T47D (cell line): ENCODE measurements at regions not wholly inside any gene's neighbourhood (a gene's known extent, or its start where the extent isn't known, plus 50 kb on each side); places are given as distances from the start of the nearest gene placed in this dataset.

ENCODE experiments used
- DNase-seq, 2 experiments: peaks; one replicate each; pipeline versions ENCODE4 v3.0.0 to v3.0.0-alpha.2; 2011 to 2012; ENCODE audit warnings: low read depth in 1 of 2, low spot score in 1 of 2
- JUND ChIP-seq: IDR thresholded peaks from 2 replicates; pipeline ENCODE4 v1.6.1; 2012; ENCODE audit warnings: low read depth
- in situ Hi-C: cut with HindIII; loops from 2 replicates; pipeline ENCODE4 v1.10.0; 2016; ENCODE audit warnings: low sequenced_read_pairs, low pct_unique_long_range_greater_than_20kb

- in situ Hi-C loops, result no loop called here
Measured at GRCh38 chr5:173483160-173483559, 133.3 kb downstream of the BOD1 start.

DNA sequence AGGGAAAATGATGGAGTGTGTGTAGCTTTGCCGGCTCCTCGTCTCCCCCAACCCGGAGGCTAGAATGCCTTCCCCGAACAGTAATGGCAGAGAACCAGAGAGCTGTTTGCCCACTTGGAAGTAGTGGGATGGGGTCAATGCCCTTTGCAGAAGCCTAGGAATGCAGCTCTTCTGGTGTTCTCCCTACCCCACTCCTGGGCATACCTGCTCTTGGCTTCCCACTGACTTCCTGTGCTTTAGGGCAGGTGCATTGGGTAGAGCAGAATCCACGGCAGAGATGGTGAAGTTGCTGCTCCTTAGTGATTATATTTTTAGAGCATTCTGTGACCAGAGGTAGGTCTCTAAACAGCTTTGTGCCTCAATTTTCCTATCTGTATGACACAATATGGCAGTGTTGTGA is 134.6 kb downstream of the BOD1 start:
- no peak for TF ChIP-seq JUND
- DNase-seq, result peak in 1 of 2 experiments; percentile 96
- in situ Hi-C loops, result no loop called here

More at GRCh38 chr5:173483160-173483559, 133.3 kb downstream of the BOD1 start:
- no peak for DNase-seq
- no peak for TF ChIP-seq JUND

GRCh38 chr5:173480896-173481295 is 135.6 kb downstream of the BOD1 start:
- TF ChIP-seq JUND, result peak; percentile 45; the same call in 1 of the 2 replicates
- in situ Hi-C loops, result no loop called here
- peak in 1 of 2 experiments; percentile 97 for DNase-seq

GRCh38 chr5:173479711-173480110 is 136.7 kb downstream of the BOD1 start:
- in situ Hi-C loops, result no loop called here
- DNase-seq, result no peak
- no peak for TF ChIP-seq JUND

DNA sequence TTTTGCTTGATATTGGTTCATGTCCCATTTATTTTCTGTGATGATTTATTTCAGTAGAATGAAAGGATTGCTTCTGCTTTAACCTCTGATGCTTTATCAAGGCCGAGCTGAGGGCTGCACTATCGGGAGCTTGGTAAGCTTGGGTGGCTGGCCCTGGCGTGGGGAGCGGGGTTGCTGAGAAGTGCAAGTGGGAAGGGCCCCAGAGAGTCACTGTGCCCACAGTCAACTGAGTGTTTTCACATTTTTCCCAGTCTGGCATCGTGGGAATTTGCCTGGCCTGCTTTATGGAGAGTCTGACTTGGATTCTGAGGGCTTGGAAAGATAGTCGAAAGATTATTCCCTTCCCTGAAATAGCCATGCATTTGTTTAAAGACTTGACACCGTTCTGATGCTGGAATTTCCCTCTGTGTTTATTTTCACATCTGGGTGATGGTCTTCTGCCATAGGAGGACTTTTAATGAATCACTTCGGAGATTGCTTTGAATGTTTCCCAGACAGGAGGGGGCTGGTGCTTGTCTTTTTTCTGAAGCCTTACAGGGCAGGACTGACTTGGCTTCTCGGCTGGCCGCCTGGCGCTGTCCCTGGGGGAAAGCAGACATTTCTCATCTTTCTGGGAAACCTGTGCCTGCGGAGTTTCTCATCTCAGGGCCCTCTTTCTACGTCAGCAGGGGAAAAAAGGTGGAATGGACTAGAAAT is 139.0 kb downstream of the BOD1 start:
- DNase-seq, result no peak
- TF ChIP-seq JUND, result no peak
- in situ Hi-C loops, result no loop called here

DNA sequence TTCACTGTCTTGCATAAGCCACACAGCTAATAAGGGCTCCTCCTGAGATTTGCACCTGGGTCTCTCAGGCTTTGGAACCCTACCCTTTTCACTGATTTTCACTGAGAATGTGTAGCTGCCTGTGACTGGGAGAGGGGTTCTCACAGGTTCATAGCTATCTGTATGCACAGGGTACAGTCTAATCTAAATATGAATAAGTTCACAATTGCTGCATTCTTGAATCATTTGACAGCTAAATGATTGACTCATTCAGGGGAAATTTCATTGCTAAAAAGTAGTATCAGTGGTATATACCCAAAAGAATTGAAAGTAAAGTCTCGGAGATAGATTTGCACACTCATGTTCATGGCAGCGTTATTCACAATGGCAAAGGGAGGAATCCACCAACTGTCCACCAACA is 140.7 kb downstream of the BOD1 start:
- TF ChIP-seq JUND, result no peak
- in situ Hi-C loops, result no loop called here
- no peak for DNase-seq

DNA sequence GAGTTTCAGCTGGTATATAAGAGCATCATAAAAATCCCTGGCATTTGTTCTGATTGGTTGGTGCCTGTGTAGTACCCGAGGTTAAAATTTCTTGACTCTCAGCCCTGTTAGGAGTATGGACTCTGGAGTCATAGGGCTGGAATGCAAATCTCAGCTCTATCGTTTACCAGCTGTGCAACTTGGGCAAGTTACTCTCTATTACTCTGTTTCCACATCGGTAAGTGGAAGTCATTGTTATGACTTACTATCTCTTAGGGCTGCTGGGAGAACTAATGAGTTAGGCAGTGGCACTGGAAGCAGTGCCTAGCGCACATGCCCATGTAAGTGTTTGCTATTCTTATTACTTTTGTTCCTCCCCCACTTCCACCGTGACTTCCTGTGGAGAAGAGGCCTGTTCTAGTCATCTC is 141.6 kb downstream of the BOD1 start:
- peak in 1 of 2 experiments; percentile 71 for DNase-seq
- in situ Hi-C loops, result no loop called here
- TF ChIP-seq JUND, result no peak

DNA sequence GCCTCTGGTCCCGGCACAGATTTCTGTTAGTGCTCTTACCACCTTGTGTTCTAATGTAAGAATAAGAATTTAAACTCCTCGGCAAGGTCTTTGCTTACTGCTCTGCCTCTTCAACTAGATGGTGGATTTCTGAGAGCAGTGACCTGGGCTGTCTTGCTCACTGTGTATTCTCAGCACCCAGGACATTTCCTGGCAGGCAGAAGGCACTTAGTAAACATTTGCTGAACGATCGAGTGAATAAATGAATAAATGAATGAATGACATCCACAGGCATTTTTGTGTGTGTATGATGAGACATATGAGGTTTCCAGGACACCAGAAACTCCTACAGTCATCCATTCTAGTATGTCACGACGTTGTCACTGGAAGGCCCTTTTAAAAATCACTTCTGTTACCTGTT is 143.2 kb downstream of the BOD1 start:
- no peak for TF ChIP-seq JUND
- in situ Hi-C loops, result no loop called here
- peak in 1 of 2 experiments; percentile 94 for DNase-seq

- peak; percentile 89; the same call in 1 of the 2 replicates for TF ChIP-seq JUND
- DNase-seq, result peak in 1 of 2 experiments; percentile 99
- in situ Hi-C loops, result no loop called here
Measured at GRCh38 chr5:173472784-173473278, 143.6 kb downstream of the BOD1 start.

DNA sequence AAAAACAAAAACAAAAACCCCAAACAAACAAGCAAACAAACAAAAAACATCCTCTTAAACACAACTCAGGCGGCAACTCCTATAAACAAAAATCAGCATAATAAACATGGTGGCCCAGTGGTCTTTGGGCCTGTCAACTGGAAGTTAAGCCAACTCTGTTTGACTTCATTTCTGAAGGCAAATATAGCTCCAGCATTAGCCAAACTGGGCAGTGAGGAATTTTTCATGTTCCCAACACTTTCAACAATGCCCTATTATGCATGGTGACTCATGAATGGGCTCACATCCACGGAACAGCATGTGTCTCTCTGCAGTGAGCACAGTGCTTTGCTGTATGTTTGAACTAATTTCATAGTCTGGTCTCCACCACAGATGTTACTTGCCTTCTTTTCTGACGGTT is 143.9 kb upstream of the STC2 start:
- peak in 1 of 2 experiments; percentile 98 for DNase-seq
- in situ Hi-C loops, result no loop called here
- TF ChIP-seq JUND, result no peak

GRCh38 chr5:173468821-173469251 is 140.6 kb upstream of the STC2 start:
- no peak for TF ChIP-seq JUND
- in situ Hi-C loops, result no loop called here
- DNase-seq, result no peak

DNA sequence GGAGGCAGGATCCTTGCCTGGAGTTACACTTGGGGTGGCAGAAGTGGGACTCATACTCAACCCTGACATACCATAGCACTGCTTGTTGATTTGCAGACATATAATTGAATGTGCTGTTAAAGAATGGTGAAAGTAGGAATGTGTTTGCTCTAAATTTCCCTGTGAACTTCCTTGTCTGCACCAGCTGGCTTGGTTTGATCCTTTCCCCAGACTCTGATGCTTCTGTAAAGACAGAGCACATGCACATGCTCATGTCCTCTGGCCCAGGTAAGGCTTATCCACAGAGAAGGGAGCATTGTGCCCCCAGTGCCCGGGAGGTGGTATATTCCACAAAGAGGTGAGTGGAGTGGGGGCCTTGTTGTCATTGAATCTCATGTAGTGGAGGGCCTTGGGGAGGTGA is 138.0 kb upstream of the STC2 start:
- TF ChIP-seq JUND, result no peak
- in situ Hi-C loops, result no loop called here
- no peak for DNase-seq

DNA sequence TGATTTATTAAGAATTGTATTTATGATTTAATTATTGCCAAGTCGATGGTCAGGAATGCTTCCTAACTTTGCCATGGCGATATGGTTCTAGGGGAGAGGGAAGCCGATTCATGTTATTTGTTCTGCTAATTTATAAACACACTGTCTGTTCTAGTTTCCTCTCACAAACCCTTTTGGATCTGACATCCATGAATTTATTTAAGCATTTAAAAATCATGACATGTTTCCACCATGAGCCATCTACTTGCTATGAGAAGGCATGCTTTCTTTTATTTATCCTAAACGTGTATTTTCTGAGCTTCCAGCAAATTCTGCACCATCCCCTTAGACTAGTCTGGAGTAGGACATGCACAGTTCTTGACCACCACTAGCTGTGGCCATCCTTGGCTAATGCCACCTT is 136.6 kb upstream of the STC2 start:
- in situ Hi-C loops, result no loop called here
- no peak for DNase-seq
- no peak for TF ChIP-seq JUND

- TF ChIP-seq JUND, result no peak
- no peak for DNase-seq
- in situ Hi-C loops, result no loop called here
Measured at GRCh38 chr5:173463207-173463606, 135.0 kb upstream of the STC2 start.
